Neuronal stem cell (in vitro differentiated cells): ENCODE measurements at regions not wholly inside any gene's neighbourhood (a gene's known extent, or its start where the extent isn't known, plus 50 kb on each side); places are given as distances from the start of the nearest gene placed in this dataset.
A peak's percentile ranks its signal among the peaks of the same experiment; 100 is the strongest.

ENCODE experiments used
- DNase-seq: peaks from one replicate; pipeline ENCODE4 v3.0.0-alpha.2; 2013; ENCODE audit warnings: low spot score
- H2AFZ ChIP-seq: one replicate; pipeline ENCODE4 v1.6.1; 2013; ENCODE audit warnings: mild to moderate bottlenecking, low read length, inconsistent platforms
- H2AK5ac ChIP-seq: 2 replicates; pipeline ENCODE4 v1.6.1; 2013; ENCODE audit warnings: low read depth, mild to moderate bottlenecking, inconsistent platforms, low read length, moderate library complexity, mixed read lengths
- H2BK120ac ChIP-seq: 2 replicates; pipeline ENCODE4 v1.6.1; 2013; ENCODE audit warnings: low read depth, mild to moderate bottlenecking, inconsistent platforms, low read length, moderate library complexity, mixed read lengths
- H2BK12ac ChIP-seq: one replicate; pipeline ENCODE4 v1.6.1; 2013; ENCODE audit warnings: low read length, inconsistent platforms
- H2BK15ac ChIP-seq: 2 replicates; pipeline ENCODE4 v1.6.1; 2013; ENCODE audit warnings: mild to moderate bottlenecking, low read length, inconsistent platforms, mixed read lengths
- H2BK5ac ChIP-seq: one replicate; pipeline ENCODE4 v1.6.1; 2013; ENCODE audit warnings: inconsistent platforms, mild to moderate bottlenecking, low read length, moderate library complexity
- H3K14ac ChIP-seq: one replicate; pipeline ENCODE4 v1.6.1; 2013; ENCODE audit warnings: low read length, inconsistent platforms
- H3K18ac ChIP-seq: 2 replicates; pipeline ENCODE4 v1.6.1; 2013; ENCODE audit warnings: low read length, inconsistent platforms
- H3K23ac ChIP-seq: 2 replicates; pipeline ENCODE4 v1.6.1; 2013; ENCODE audit warnings: low read depth, mild to moderate bottlenecking, mixed read lengths, low read length, inconsistent platforms; ENCODE audit not compliant: poor library complexity
- H3K27ac ChIP-seq: replicated peaks from 3 replicates; pipeline ENCODE4 v1.5.1; 2013; ENCODE audit warnings: low read length, inconsistent platforms
- H3K27me3 ChIP-seq, 3 experiments: 2 replicates each; pipeline ENCODE4 v1.6.1; 2013; ENCODE audit warnings: low read length in 3 of 3, mild to moderate bottlenecking in 2 of 3, inconsistent platforms in 1 of 3, low read depth in 1 of 3, mixed read lengths in 1 of 3, moderate library complexity in 1 of 3; ENCODE audit not compliant: control insufficient read depth in 3 of 3, insufficient read depth in 3 of 3
- H3K36me3 ChIP-seq, 2 donors: replicated peaks in 1 of 2; 2 replicates each; pipeline ENCODE4 v1.6.1; 2013; ENCODE audit warnings: low read length in 2 of 2; ENCODE audit not compliant: control insufficient read depth in 2 of 2, insufficient read depth in 2 of 2
- H3K4ac ChIP-seq: 2 replicates; pipeline ENCODE4 v1.6.1; 2013; ENCODE audit warnings: inconsistent platforms, mild to moderate bottlenecking, low read length, moderate library complexity
- H3K4me1 ChIP-seq, 2 donors: 1 replicate in 1 of 2; 2 replicates in 1 of 2; pipeline ENCODE4 v1.6.1; 2013; ENCODE audit warnings: low read length in 2 of 2, low read depth in 1 of 2; ENCODE audit not compliant: control insufficient read depth in 2 of 2, insufficient read depth in 1 of 2
- H3K4me2 ChIP-seq: one replicate; pipeline ENCODE4 v1.6.1; 2013; ENCODE audit warnings: mild to moderate bottlenecking, low read length, inconsistent platforms; ENCODE audit not compliant: insufficient read depth, poor library complexity, severe bottlenecking
- H3K4me3 ChIP-seq, 2 donors: 2 replicates each; pipeline ENCODE4 v1.5.1; 2013; ENCODE audit warnings: low read length in 2 of 2, mild to moderate bottlenecking in 2 of 2, inconsistent platforms in 1 of 2, moderate library complexity in 1 of 2
- H3K79me1 ChIP-seq: one replicate; pipeline ENCODE4 v1.6.1; 2013; ENCODE audit warnings: low read depth, mild to moderate bottlenecking, inconsistent platforms, low read length, moderate library complexity
- H3K9ac ChIP-seq: one replicate; pipeline ENCODE4 v1.6.1; 2013; ENCODE audit warnings: mild to moderate bottlenecking, low read depth, low read length, inconsistent platforms; ENCODE audit not compliant: poor library complexity
- H3K9me3 ChIP-seq, 2 donors: replicated peaks in 1 of 2; 2 replicates each; pipeline versions ENCODE3 to v1.6.1; 2013; ENCODE audit warnings: low read length in 2 of 2, mild to moderate bottlenecking in 2 of 2, inconsistent platforms in 1 of 2, low read depth in 1 of 2, mixed read lengths in 1 of 2, moderate library complexity in 1 of 2; ENCODE audit not compliant: control insufficient read depth in 2 of 2, insufficient read depth in 1 of 2
- H4K8ac ChIP-seq: one replicate; pipeline ENCODE4 v1.6.1; 2013; ENCODE audit warnings: low read depth, mild to moderate bottlenecking, inconsistent platforms, low read length, moderate library complexity
- H4K91ac ChIP-seq: one replicate; pipeline ENCODE4 v1.6.1; 2013; ENCODE audit warnings: low read length, low read depth, mild to moderate bottlenecking, inconsistent platforms; ENCODE audit not compliant: poor library complexity
- WGBS, 2 donors: extraction: QIAGEN DNeasy Blood & Tissue Kit; methylation state at CpG; one replicate each; pipeline ENCODE4 v1.1.7; 2013; ENCODE audit warnings: missing lambda C conversion rate in 2 of 2, mixed read lengths in 1 of 2; ENCODE audit not compliant: insufficient read length in 2 of 2, insufficient replicate concordance in 1 of 2; ENCODE audit errors: extremely low coverage in 2 of 2; 5-methylcytosine and 5-hydroxymethylcytosine counted together

DNA sequence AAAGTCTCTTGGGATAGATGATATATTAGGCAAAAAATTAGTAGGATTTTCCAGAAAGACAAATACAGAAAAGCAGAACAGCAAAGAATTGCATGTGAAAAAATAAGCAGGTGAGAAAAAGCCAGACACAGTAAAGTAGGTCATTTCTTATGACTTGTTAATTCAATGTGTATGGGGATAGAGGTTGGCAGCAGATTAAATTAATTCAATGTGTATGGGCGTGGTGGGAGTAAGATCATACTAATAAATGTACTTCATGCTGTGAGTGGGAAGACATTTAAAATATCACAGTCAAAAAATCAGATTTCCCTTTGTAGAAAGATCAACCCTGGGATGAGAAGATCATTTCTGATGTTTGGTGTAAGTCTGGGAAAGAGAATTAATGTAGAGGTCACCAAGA, 1146.4 kb upstream of the INTU start:
- H3K18ac ChIP-seq = no peak overlapping the region
- no peak overlapping the region for H4K91ac ChIP-seq
- no peak overlapping the region for H3K23ac ChIP-seq
- H2BK120ac ChIP-seq = no peak overlapping the region
- no peaks in the 10 kb centered on the region for H3K36me3 ChIP-seq
- H3K79me1 ChIP-seq = no peaks in the 10 kb centered on the region
- H2BK12ac ChIP-seq = no peak overlapping the region
- H3K9ac ChIP-seq = no peak overlapping the region
- H3K4me2 ChIP-seq = no peak overlapping the region
- H2BK5ac ChIP-seq = no peak overlapping the region
- no peaks in the 10 kb centered on the region for H3K9me3 ChIP-seq
- H3K4me1 ChIP-seq = no peaks in the 10 kb centered on the region
- no CpG with 5 or more reads among the region's 1 CpG for WGBS, 2 donors
- no peak for DNase-seq
- H3K27me3 ChIP-seq = no peaks in the 10 kb centered on the region
- H3K14ac ChIP-seq = no peak overlapping the region
- no peak overlapping the region for H4K8ac ChIP-seq
- H2AFZ ChIP-seq = no peak overlapping the region
- H3K4me3 ChIP-seq = no peak overlapping the region
- H3K27ac ChIP-seq = no peak overlapping the region
- no peak overlapping the region for H2BK15ac ChIP-seq
- no peak overlapping the region for H3K4ac ChIP-seq
- no peak overlapping the region for H2AK5ac ChIP-seq

- peak overlapping the region; percentile 21 for H3K14ac ChIP-seq
- H2BK120ac ChIP-seq = no peak overlapping the region
- H3K27ac ChIP-seq = no peak overlapping the region
- H3K18ac ChIP-seq = no peak overlapping the region
- DNase-seq = no peak
- no peak overlapping the region for H3K23ac ChIP-seq
- H3K36me3 ChIP-seq = no peaks in the 10 kb centered on the region
- no peak overlapping the region for H4K8ac ChIP-seq
- H3K4me1 ChIP-seq = no peaks in the 10 kb centered on the region
- H3K4me2 ChIP-seq = no peak overlapping the region
- H3K27me3 ChIP-seq = no peaks in the 10 kb centered on the region
- no CpG with 5 or more reads among the region's 33 CpGs for WGBS, 2 donors
- H3K9me3 ChIP-seq = no peaks in the 10 kb centered on the region
- H2AFZ ChIP-seq = no peak overlapping the region
- no peak overlapping the region for H2BK15ac ChIP-seq
- H3K4me3 ChIP-seq = peak overlapping the region in 1 of 2 donors; percentile 28
- no peak overlapping the region for H2BK5ac ChIP-seq
- no peak overlapping the region for H3K4ac ChIP-seq
- H4K91ac ChIP-seq = no peak overlapping the region
- H2AK5ac ChIP-seq = no peak overlapping the region
- H3K9ac ChIP-seq = no peak overlapping the region
- no peaks in the 10 kb centered on the region for H3K79me1 ChIP-seq
- peak overlapping the region; percentile 41 for H2BK12ac ChIP-seq
These were observed 1142.8 kb upstream of the INTU start for GRCh38 chr4:126489826-126490463.

GRCh38 chr4:126495163-126495752, 1137.5 kb upstream of the INTU start:
- Histone ChIP-seq H3K79me1 (no peaks in the 10 kb centered on the region), H3K4me3 (no peak overlapping the region), H2AFZ (no peak overlapping the region), H4K8ac (no peak overlapping the region), H3K18ac (no peak overlapping the region), H2AK5ac (no peak overlapping the region), H3K36me3 (no peaks in the 10 kb centered on the region), H4K91ac (no peak overlapping the region), H3K27me3 (no peaks in the 10 kb centered on the region), H3K9ac (no peak overlapping the region), H2BK5ac (no peak overlapping the region), H3K14ac (no peak overlapping the region), H3K23ac (no peak overlapping the region), H2BK120ac (no peak overlapping the region), H3K4me2 (no peak overlapping the region), H2BK15ac (no peak overlapping the region), H3K4ac (no peak overlapping the region), H3K27ac (no peak overlapping the region), H3K9me3 (no peaks in the 10 kb centered on the region), H2BK12ac (no peak overlapping the region), H3K4me1 (no peaks in the 10 kb centered on the region)
- WGBS, 2 donors = no CpG with 5 or more reads among the region's 1 CpG
- no peak for DNase-seq

GRCh38 chr4:126512979-126513378, 1119.8 kb upstream of the INTU start:
- H3K14ac ChIP-seq = no peak overlapping the region
- H2AK5ac ChIP-seq = no peak overlapping the region
- H3K4me3 ChIP-seq = no peak overlapping the region
- H3K36me3 ChIP-seq = no peaks in the 10 kb centered on the region
- no CpG with 5 or more reads among the region's 1 CpG for WGBS, 2 donors
- no peak overlapping the region for H2AFZ ChIP-seq
- no peaks in the 10 kb centered on the region for H3K79me1 ChIP-seq
- H2BK120ac ChIP-seq = no peak overlapping the region
- no peak overlapping the region for H3K4ac ChIP-seq
- H3K27ac ChIP-seq = no peak overlapping the region
- no peak overlapping the region for H2BK5ac ChIP-seq
- H2BK15ac ChIP-seq = no peak overlapping the region
- H3K27me3 ChIP-seq = no peaks in the 10 kb centered on the region
- H3K23ac ChIP-seq = no peak overlapping the region
- no peak overlapping the region for H2BK12ac ChIP-seq
- H4K8ac ChIP-seq = no peak overlapping the region
- H3K18ac ChIP-seq = no peak overlapping the region
- DNase-seq = no peak
- no peak overlapping the region for H4K91ac ChIP-seq
- H3K4me2 ChIP-seq = no peak overlapping the region
- H3K9ac ChIP-seq = no peak overlapping the region
- no peaks in the 10 kb centered on the region for H3K4me1 ChIP-seq
- H3K9me3 ChIP-seq = no peaks in the 10 kb centered on the region
